ENCODE measurements at regions not wholly inside any gene's neighbourhood (a gene's known extent, or its start where the extent isn't known, plus 50 kb on each side); places are given as distances from the start of the nearest gene placed in this dataset.
"Not testable (repeated sequence)": the region's sequence is repeated elsewhere in the genome, so short reads cannot be mapped to it uniquely, and the experiment has no call there.

- FAIRE-seq: no peak
- DNase-seq (ENCODE audit: insufficient read length, low spot score): no peak
Measured at GRCh38 chr14:48628870-48629269, 953.5 kb upstream of the MDGA2 start.

- DNase-seq (ENCODE audit: insufficient read length, low spot score) (no peak), FAIRE-seq (no peak)
Measured at GRCh38 chr14:48622980-48623379, 947.6 kb upstream of the MDGA2 start.

GRCh38 chr14:48618057-48618456 is 942.7 kb upstream of the MDGA2 start:
- no peak for DNase-seq (ENCODE audit: insufficient read length, low spot score)
- no peak for FAIRE-seq

- no peak for FAIRE-seq
- DNase-seq (ENCODE audit: insufficient read length, low spot score): no peak
Measured at GRCh38 chr14:48616931-48617330, 941.5 kb upstream of the MDGA2 start.

GRCh38 chr14:48615618-48616017 is 940.2 kb upstream of the MDGA2 start:
- FAIRE-seq (no peak), DNase-seq (ENCODE audit: insufficient read length, low spot score) (no peak)

GRCh38 chr14:48614003-48614402 is 938.6 kb upstream of the MDGA2 start:
- FAIRE-seq: no peak
- no peak for DNase-seq (ENCODE audit: insufficient read length, low spot score)

GRCh38 chr14:48606960-48607359 is 931.6 kb upstream of the MDGA2 start:
- DNase-seq (ENCODE audit: insufficient read length, low spot score); FAIRE-seq: not testable (repeated sequence)

GRCh38 chr14:48598458-48598857 is 923.1 kb upstream of the MDGA2 start:
- no peak for FAIRE-seq
- no peak for DNase-seq (ENCODE audit: insufficient read length, low spot score)

GRCh38 chr14:48586099-48586498 is 910.7 kb upstream of the MDGA2 start:
- DNase-seq (ENCODE audit: insufficient read length, low spot score) (no peak), FAIRE-seq (no peak)

GRCh38 chr14:48584031-48584430 is 908.6 kb upstream of the MDGA2 start:
- DNase-seq (ENCODE audit: insufficient read length, low spot score) (peak; percentile 15), FAIRE-seq (no peak)

- DNase-seq (ENCODE audit: insufficient read length, low spot score): no peak
- FAIRE-seq: no peak
Measured at GRCh38 chr14:48582938-48583337, 907.5 kb upstream of the MDGA2 start.

GRCh38 chr14:48580692-48581091 is 905.3 kb upstream of the MDGA2 start:
- DNase-seq (ENCODE audit: insufficient read length, low spot score) (no peak), FAIRE-seq (no peak)

GRCh38 chr14:48575772-48576171 is 900.4 kb upstream of the MDGA2 start:
- FAIRE-seq (no peak), DNase-seq (ENCODE audit: insufficient read length, low spot score) (no peak)

GRCh38 chr14:48568688-48569087 is 893.3 kb upstream of the MDGA2 start:
- DNase-seq (ENCODE audit: insufficient read length, low spot score) (peak; percentile 2), FAIRE-seq (no peak)

- FAIRE-seq (no peak), DNase-seq (ENCODE audit: insufficient read length, low spot score) (no peak)
Measured at GRCh38 chr14:48568252-48568651, 892.8 kb upstream of the MDGA2 start.

GRCh38 chr14:48563489-48563888 is 888.1 kb upstream of the MDGA2 start:
- FAIRE-seq: no peak
- DNase-seq (ENCODE audit: insufficient read length, low spot score): no peak

GRCh38 chr14:48561438-48561837 is 886.0 kb upstream of the MDGA2 start:
- not testable (repeated sequence) for FAIRE-seq; DNase-seq (ENCODE audit: insufficient read length, low spot score)

GRCh38 chr14:48560421-48560820 is 885.0 kb upstream of the MDGA2 start:
- FAIRE-seq (no peak), DNase-seq (ENCODE audit: insufficient read length, low spot score) (no peak)

GRCh38 chr14:48553443-48553842 is 878.0 kb upstream of the MDGA2 start:
- FAIRE-seq: no peak

GRCh38 chr14:48546996-48547395 is 871.6 kb upstream of the MDGA2 start:
- DNase-seq (ENCODE audit: insufficient read length, low spot score) (no peak), FAIRE-seq (no peak)

More at GRCh38 chr14:48553443-48553842, 878.0 kb upstream of the MDGA2 start:
- no peak for DNase-seq (ENCODE audit: insufficient read length, low spot score)

- FAIRE-seq: no peak
- DNase-seq (ENCODE audit: insufficient read length, low spot score): no peak
Measured at GRCh38 chr14:48537600-48537999, 862.2 kb upstream of the MDGA2 start.

- FAIRE-seq (no peak), DNase-seq (ENCODE audit: insufficient read length, low spot score) (no peak)
Measured at GRCh38 chr14:48536318-48536717, 860.9 kb upstream of the MDGA2 start.

GRCh38 chr14:48527832-48528231 is 852.4 kb upstream of the MDGA2 start:
- DNase-seq (ENCODE audit: insufficient read length, low spot score) (no peak), FAIRE-seq (no peak)
